ENCODE measurements at regions not wholly inside any gene's neighbourhood (a gene's known extent, or its start where the extent isn't known, plus 50 kb on each side); places are given as distances from the start of the nearest gene placed in this dataset.
"Not testable (repeated sequence)": the region's sequence is repeated elsewhere in the genome, so short reads cannot be mapped to it uniquely, and the experiment has no call there.

DNA sequence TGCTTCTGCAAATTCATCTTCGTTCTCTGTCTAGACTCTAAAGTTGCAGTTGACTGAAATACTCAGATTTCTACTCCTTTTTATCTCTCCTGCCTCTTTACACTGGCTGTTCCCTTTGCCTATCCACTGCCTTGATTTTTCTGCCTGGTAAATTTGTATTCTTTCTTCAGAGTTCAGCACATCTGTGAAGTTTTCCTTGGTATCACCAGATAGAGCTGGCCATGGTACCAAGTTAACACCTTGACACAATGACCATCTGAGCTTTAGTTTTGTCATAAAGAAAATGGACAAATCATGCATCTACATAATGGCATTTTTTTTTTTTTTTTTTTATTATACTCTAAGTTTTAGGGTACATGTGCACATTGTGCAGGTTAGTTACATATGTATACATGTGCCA, 143.0 kb downstream of the PPP1R3A start:
- ATAC-seq: no peak

DNA sequence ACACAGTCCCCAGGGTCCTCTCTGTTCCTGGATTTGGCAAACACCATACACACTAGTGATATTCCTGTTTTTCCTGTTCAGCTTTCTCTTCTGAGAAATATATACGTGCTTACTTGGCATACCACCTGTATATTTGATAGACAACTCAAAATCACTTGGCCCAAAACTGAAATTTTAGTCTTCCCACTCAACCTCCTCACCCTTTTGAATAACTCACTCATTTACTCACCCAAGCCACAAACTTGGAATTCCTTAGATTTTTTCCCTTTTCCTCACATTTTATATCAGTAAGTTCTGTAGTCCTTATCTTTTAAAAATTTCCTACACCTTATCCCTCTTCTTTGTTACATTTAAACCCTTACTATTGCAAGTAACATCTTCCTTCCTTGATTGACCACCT, 143.4 kb downstream of the PPP1R3A start:
- no peak for ATAC-seq

GRCh38 chr7:113774182-113774807, 144.5 kb downstream of the PPP1R3A start:
- ATAC-seq: no peak

GRCh38 chr7:113770146-113770738, 148.6 kb downstream of the PPP1R3A start:
- ATAC-seq: no peak

DNA sequence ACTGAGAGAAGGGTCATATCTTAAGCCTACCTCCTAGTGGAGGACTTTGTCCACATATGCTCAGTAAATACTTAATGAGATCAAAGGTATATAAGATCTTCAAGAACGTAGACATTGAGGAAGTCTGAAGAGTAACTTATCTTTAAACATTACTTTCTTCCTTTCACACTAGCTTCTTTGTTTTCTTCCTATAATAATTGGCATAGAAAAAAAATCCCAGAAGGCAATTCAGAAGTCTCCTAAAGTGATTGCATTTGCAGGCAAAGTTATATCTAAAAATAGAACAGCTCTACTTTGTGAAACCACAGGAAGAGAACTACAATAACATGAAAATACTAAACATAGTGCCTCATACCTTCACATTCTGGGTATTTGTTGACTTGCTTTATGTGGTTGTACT, 150.4 kb downstream of the PPP1R3A start:
- ATAC-seq: no peak

- ATAC-seq: no peak
These were observed 154.3 kb downstream of the PPP1R3A start for GRCh38 chr7:113764401-113765035.

DNA sequence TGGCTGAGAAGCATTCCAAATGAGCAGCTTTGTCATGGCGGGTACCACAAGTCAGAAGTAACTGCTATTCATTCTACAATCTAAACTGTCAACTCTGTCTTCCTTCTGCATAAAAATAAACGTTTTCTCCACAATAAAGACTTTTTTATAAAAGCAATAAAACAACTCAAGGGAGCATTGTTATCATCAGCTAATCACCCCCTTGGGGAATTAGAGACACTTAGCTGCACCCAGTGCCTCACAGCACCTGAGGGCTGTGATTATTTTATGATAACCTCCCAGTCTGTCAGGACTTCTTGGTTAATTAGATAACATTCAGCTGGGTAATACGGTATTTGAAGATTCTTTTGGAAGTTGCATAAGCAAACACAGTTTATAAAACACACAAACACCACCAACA, 155.6 kb downstream of the PPP1R3A start:
- ATAC-seq: no peak

- no peak for ATAC-seq
These were observed 162.6 kb downstream of the PPP1R3A start for GRCh38 chr7:113756250-113756649.

GRCh38 chr7:113752689-113753088, 166.1 kb downstream of the PPP1R3A start:
- no peak for ATAC-seq

DNA sequence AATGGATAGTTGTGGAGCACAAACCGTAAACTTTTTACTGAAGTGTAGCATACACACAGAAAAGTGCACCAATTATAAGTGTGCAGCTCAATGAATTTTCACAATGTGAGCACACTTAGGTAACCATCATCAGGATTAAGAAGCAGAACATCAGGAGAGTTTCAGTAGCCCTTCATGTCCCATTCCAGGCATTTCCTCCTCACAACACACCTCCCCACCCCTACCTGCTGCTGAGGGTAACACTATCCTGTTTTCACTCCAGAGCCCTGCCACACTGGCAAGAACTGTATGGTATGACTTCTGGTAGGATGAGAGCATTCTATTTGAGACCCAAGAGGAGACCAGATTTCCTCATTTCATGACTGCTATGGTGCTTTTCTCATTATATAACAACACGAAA, 166.5 kb downstream of the PPP1R3A start:
- ATAC-seq: no peak

- no peak for ATAC-seq
These were observed 167.3 kb downstream of the PPP1R3A start for GRCh38 chr7:113751547-113751946.

DNA sequence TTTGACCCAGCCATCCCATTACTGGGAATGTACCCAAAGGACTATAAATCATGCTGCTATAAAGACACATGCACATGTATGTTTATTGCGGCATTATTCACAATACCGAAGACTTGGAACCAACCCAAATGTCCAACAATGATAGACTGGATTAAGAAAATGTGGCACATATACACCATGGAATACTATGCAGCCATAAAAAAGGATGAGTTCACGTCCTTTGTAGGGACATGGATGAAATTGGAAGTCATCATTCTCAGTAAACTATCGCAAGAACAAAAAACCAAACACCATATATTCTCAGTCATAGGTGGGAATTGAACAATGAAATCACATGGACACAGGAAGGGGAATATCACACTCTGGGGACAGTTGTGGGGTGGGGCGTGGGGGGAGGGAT, 170.4 kb downstream of the PPP1R3A start:
- ATAC-seq: not testable (repeated sequence)

- not testable (repeated sequence) for ATAC-seq
These were observed 175.8 kb downstream of the PPP1R3A start for GRCh38 chr7:113742946-113743431.

GRCh38 chr7:113742377-113742776, 176.4 kb downstream of the PPP1R3A start:
- no peak for ATAC-seq

DNA sequence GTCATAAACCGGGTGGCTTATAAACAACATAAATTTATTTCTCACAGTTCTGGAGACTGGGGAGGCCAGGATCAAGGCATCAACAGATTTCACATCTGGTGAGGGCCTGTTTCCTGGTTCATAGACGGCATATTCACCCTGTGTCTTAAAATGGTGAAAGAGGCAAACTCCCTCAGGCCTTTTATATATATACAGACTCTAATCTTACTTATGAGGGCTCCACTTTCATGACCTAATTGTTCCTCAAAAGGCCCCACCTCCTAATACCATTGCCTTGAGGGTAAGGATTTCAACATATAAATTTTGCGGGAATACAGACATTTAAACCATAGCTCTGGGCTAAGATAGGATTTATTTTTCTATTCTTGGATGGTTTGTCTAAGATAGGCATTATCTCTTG, 187.2 kb downstream of the PPP1R3A start:
- no peak for ATAC-seq

- ATAC-seq: peak in 1 of 2 donors; percentile 28
These were observed 188.4 kb downstream of the PPP1R3A start for GRCh38 chr7:113730309-113730955.

DNA sequence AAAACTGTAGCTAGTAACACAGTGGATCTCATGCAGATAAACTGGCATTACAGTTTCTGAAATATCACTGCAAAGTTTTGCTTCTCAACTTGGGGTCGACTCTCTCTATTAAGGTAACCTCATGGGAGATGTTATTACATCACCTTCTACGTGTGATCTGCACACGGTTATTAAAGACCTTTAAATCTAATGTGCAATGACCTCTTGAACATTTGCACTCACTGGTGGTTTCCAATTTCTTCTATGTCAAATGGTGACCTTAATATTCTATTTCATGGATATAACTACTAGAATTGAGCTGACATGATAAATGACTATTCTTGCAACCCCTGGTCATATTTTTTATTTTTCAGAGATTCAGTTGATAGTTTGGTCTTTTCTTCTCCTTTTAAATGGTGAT, 191.3 kb downstream of the PPP1R3A start:
- no peak for ATAC-seq

DNA sequence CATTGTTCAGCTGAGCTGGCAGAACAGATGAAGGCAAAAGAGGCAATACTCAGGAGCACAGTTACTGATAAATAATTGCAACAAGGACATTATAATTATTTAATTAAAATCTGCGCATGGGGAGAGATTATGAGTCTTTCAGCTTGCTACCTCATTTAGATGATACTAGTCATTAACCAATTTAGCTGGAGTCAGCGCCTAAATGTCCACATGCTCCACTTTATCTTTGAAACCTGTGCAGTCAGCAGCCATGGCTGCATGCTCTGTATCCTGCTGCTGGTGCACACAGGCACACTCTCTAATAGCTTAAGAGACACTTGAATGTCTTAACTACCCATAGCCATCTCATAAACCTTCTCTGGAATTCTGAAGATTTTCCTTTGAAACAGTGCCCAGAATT, 196.8 kb downstream of the PPP1R3A start:
- ATAC-seq: no peak

- no peak for ATAC-seq
These were observed 201.1 kb downstream of the PPP1R3A start for GRCh38 chr7:113717739-113718138.

GRCh38 chr7:113715981-113716856, 202.6 kb downstream of the PPP1R3A start:
- ATAC-seq: no peak

- ATAC-seq: no peak
These were observed 203.5 kb downstream of the PPP1R3A start for GRCh38 chr7:113715262-113715661.

GRCh38 chr7:113710310-113711096, 208.3 kb downstream of the PPP1R3A start:
- peak; percentile 62 to 65 for ATAC-seq
